Right renal pelvis (tissue), 4 donors: ENCODE measurements at regions not wholly inside any gene's neighbourhood (a gene's known extent, or its start where the extent isn't known, plus 50 kb on each side); places are given as distances from the start of the nearest gene placed in this dataset.
A peak's percentile ranks its signal among the peaks of the same experiment; 100 is the strongest.

Experiments used
- DNase-seq, 4 donors: peaks; one replicate each; pipeline ENCODE4 v3.0.0-alpha.2; 2013; ENCODE audit warnings: low read depth in 4 of 4, low spot score in 3 of 4, missing footprints in 1 of 4

DNA sequence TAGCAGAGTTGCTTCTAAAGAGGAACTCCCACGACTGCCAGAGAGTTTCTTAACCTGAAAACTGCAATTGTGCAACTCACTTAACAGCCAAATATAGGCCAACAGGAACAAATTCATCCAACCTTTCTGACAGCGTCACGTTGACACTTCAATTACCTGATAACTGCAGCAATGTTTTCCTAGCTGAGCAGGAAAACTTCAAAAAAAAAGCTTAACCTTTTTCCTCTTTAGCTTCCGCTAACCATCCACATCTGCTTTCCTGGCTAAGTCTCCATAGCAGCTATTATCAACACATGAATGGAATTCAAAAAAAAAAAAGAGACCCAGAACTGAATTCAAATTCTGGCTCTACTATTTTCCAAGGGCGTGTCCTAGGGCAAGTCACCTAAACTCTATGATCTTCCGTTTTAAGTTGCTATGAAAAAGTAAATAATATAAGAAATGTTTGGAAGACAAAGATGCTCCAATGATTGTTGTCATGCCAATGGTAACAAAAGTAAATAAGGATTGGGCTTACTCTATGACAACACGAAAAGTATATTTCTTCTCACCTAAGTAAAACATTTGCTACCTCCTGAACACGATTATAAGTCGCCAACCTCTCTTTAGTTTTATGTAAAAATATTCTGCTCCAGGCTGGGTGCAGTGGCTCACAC, 524.6 kb upstream of the JARID2 start:
- DNase-seq = peak in 1 of 4 donors; percentile 20

- no peak for DNase-seq
Measured at GRCh38 chr6:14722001-14722562, 523.8 kb upstream of the JARID2 start.

GRCh38 chr6:14722704-14723103, 523.2 kb upstream of the JARID2 start:
- no peak for DNase-seq

DNA sequence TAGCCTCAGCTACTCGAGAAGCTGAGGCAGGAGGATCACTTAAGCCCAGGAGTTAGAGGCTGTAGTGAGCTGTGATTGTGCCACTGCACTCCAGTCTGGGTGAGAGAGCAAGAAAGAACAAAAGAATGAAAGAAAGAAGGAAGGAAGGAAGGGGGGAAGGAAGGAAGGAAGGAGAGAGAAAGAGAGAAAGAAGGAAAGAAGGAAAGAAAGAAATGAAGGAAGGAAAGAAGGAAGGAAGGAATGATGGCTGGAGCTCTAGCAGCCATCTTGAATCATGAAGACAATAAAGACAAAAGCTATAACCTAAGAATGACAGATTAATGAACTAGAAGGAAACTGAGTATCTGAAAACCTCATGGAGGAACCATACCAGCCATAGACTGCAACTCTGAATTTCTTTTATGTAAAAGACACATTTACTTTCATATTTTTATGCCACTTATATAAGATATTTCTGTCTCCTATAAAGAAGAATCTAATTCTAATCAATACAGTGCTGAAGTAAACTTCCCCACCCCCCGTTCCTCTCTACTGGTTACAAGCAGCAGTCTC, 522.3 kb upstream of the JARID2 start:
- DNase-seq = no peak

DNA sequence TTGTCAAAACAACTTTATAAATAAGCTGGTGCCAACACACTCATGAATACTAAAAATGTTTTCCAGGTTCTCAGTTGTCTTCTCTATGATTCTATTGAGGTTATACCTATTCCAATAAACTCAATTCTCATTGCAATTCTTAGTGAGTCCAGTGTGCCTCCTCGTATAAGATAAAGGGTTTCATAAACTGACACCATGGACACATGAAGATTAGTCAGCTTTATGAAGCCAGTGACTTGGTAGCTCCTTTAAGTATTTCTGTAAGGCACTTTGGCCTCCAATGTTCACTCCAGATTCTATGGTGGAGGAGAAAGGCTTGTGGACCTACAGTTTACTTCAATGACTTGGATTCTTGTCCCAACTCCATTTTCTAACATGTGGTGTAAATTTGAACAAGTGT, 521.3 kb upstream of the JARID2 start:
- DNase-seq = no peak

DNA sequence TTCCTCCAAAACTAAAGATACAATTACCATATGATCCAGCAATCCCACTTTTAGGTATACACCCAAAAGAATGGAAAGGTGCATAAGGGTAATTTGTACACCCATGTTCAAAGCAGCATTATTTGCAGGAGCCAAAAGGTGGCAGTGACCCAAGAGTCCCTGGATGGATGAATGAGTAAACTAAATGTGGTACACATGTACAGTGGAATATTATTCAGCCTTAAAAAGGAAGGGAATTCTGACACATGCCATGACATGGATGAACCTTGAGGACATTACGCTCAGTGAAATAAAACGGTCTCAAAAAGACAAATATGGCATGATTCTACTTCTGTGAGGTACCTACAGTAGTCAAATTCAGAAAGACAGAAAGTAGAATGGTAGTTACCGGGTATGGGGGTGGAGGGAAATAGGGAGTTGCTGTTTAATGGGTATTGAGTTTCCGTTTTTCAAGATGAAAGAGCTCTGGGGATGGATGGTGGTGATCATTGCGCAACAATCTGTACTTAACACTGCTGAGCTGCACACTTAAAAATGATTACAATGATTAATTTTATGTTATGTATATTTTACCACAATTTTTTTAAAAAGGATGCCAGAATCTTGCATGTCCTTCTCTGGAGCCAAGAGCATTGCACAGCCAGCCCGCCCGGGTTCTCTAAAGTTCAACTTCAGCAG, 518.9 kb upstream of the JARID2 start:
- no peak for DNase-seq

- DNase-seq = no peak
Measured at GRCh38 chr6:14727494-14728395, 518.1 kb upstream of the JARID2 start.

DNA sequence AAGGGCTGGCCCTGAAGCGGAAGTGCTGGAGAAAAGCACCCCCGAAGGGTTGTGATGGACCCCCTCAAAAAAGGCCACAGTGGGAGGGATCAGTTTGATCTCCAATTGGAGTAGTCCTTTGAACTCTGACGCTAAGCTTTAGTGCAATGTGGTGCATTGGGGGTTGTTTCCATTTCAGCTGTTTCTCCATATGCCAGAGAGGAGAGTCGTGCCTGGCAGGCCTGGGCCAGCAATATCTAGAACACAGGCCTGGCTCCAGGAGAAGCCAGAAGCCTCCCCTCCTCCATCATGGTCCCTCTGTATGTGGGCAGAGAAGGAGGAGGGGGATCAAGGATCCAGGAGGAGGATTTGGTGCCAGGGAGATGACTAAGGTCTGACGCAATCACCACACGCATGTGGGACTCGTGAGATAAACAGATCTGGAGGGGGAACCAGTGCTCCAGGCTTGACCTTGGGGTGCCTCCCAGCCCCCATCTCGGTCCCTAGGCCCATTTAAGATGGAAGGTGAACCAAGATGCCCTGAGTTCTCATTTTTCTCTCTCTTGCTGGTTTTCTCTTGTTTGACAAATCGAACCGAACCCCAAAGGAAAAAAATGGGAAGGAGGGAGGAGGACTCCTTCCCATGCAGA, 517.4 kb upstream of the JARID2 start:
- DNase-seq = no peak

DNA sequence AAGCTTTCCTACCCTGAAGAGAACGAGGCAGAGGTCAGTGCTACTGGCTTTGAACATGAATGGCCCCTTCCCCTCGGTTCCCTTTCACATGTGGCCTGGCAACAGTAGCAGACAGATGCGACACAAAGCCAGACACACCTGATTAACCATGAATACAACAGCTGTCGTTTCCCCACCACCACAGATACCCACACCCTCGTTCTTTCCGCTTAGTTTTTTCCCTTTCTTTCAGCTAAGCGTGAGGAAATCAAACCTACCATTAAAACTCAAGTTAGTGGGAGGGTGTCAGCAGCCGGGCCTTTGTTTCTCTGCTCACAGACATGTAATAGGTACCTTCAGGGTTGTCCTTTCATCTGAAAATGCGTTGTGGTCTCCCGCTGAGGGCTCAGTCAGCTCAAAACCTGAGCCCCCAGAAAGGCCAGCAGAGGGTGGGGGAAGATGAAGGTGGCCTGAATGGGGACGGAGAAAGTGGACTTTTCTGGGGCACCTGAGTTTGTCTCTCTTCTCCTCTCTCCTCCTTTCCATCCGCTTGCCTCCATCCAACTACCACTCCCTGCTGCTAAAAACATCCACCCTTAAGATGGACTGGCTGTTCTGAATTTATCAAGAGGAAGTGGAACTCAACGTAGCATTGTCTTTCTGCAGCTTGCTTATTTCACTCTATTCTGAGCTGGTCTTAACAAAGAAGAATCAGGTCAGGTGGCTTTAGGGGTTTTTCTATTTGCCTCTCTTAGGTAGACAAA, 516.6 kb upstream of the JARID2 start:
- DNase-seq = no peak

GRCh38 chr6:14730654-14731053, 515.2 kb upstream of the JARID2 start:
- no peak for DNase-seq

- DNase-seq = no peak
Measured at GRCh38 chr6:14731611-14732010, 514.3 kb upstream of the JARID2 start.

DNA sequence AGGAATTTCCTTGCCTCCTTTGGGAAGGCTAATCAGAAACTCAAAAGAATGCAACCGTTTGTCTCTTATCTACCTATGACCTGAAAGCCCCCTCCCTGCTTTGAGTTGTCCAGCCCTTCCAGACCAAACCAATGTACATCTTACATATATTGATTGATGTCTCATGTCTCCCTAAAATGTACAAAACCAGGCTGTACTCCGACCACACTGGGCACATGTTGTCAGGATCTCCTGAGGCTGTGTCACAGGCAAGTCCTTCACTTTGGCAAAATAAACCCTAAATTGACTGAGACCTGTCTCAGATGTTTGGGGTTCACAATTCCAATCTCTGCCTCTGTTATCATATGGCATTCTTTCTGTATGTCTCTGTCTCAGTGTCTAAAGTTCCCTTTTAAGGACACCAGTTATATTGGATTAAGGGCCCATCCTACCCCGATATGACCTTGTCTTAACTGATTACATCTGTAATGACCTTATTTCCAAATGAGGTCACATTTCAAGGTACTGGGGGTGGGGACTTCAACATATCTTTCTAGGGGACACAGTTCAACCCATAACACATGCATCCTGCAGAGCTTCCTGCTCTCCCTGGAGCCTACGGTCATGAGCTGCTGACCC, 513.5 kb upstream of the JARID2 start:
- DNase-seq = no peak

GRCh38 chr6:14732844-14733757, 512.8 kb upstream of the JARID2 start:
- no peak for DNase-seq

DNA sequence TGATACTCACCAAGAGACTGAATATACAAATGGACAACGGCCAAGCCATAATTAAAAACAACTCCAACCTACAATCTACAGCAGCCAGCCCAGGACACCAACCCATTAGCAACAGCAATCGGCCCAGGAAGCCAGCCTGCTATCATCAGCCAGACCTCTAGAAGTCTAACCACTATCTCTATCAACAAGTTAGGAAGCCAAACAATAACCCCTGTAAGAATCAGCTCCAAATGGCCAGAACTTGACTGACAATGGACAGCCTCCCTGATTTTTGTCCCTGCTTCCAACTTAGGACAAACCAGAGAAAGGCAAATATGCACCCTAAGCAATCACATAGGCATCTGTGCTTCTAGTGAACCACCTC, 511.8 kb upstream of the JARID2 start:
- DNase-seq = no peak

- DNase-seq = no peak
Measured at GRCh38 chr6:14734416-14735340, 511.2 kb upstream of the JARID2 start.

GRCh38 chr6:14735956-14736486, 509.8 kb upstream of the JARID2 start:
- no peak for DNase-seq

GRCh38 chr6:14736554-14736953, 509.3 kb upstream of the JARID2 start:
- DNase-seq = no peak
